DMS 273 treated with DMSO at 0.1 percent for 48 hours (cell line): ENCODE measurements at regions not wholly inside any gene's neighbourhood (a gene's known extent, or its start where the extent isn't known, plus 50 kb on each side); places are given as distances from the start of the nearest gene placed in this dataset.

Source experiments
- DNase-seq: peaks from one replicate; lab custom pipeline; 2025; lab: John Stamatoyannopoulos, UW

DNA sequence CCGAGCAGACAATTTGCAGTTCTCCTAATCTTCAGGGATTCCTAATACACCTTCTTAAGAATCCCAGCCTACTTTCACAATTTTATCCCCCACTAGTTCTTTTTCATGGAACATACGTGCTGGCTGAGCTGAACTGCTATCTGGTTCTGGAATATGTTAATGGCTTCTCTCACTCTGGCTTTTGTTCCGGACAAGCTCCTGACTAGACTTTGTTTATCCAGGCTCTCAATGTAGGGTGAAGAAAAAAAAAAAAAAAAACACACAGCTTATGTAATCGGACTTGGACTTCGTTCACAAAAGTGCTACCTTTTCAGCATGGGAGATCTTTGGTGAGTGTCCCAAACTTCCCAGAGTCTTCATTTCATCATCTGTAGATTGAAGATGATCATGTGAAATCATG, 555.4 kb upstream of the CPEB2 start:
- no peak for DNase-seq

GRCh38 chr4:14449308-14449707, 553.0 kb upstream of the CPEB2 start:
- DNase-seq = no peak

GRCh38 chr4:14452001-14452400, 550.3 kb upstream of the CPEB2 start:
- no peak for DNase-seq

DNA sequence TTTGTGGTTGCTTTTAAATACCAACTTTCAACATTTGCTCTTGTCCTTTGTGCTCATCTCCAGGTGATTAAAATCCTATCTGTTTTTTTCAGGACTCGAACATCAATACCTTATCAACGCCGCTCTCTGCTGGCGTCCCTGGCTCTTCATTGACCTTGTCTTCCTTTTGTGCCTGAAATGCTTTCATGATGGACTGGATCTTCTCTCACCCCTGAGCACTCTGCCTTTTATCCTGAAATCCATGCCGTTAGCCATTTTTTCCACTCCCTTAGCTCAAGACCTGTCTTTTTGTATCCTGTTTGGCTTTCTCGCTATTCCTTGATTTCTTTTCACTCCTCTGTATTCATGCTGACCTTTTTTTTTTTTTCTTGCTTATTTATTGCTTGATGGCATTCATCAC, 549.5 kb upstream of the CPEB2 start:
- DNase-seq = no peak

DNA sequence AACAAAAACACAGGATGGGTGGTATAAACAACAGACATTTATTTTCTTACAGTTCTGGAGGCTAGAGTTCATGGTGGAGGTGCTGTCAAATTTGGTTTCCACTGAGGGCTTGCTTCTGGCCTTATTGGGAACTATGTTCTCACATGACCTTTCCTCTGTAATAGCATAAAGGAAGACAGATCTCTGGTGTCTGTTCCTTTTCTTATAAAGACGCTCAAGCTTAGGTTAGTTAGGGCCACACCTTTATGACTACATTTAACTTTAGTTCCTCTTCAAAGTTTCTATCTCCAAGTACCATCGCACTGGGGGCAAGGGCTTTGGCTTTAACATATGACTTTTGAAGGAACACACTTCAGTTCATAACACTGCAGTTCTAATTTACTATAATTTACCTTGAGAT, 543.8 kb upstream of the CPEB2 start:
- no peak for DNase-seq

- DNase-seq = no peak
Observed at GRCh38 chr4:14465057-14465456, 537.2 kb upstream of the CPEB2 start.

- no peak for DNase-seq
Observed at GRCh38 chr4:14465507-14465906, 536.8 kb upstream of the CPEB2 start.

- no peak for DNase-seq
Observed at GRCh38 chr4:14478504-14478903, 523.8 kb upstream of the CPEB2 start.

DNA sequence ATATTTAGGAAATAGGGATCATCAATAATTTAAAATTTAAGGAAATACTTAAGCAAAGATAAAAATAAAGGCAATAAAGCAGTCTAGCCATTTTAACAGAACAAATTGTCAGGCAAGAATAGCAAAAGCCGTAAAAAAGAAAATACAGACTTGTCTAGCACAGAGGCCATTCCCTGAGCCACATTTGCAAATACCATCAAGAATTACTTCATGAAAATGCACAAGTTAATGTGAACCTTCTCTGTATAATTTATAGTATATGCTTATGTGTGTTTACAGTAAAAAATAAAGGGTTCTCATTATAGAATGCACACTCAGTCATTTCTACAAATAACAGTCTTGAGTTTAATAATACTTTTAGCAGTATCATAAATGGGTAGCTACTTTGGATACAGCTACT, 505.9 kb upstream of the CPEB2 start:
- DNase-seq = no peak

- no peak for DNase-seq
Observed at GRCh38 chr4:14496969-14497368, 505.3 kb upstream of the CPEB2 start.

DNA sequence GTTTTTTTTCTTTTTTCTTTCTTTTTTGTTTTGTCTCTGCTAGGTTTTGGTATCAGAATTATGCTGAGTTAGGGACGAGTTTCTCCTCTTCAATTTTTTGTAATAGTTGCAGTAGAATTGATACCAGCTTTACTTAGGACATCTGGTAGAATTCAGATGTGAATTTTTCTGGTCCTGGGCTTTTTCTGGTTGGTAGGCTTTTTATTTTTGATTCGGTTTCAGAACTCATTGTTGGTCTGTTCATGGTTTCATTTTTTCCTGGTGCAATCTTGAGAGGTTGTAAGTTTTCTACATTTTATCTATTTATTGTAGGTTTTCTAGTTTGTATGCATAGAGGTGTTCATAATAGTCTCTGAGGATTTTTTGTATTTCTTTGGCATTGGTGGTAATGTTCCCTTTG, 498.1 kb upstream of the CPEB2 start:
- no peak for DNase-seq

- DNase-seq = no peak
Observed at GRCh38 chr4:14513471-14513870, 488.8 kb upstream of the CPEB2 start.

- no peak for DNase-seq
Observed at GRCh38 chr4:14515556-14515955, 486.7 kb upstream of the CPEB2 start.

DNA sequence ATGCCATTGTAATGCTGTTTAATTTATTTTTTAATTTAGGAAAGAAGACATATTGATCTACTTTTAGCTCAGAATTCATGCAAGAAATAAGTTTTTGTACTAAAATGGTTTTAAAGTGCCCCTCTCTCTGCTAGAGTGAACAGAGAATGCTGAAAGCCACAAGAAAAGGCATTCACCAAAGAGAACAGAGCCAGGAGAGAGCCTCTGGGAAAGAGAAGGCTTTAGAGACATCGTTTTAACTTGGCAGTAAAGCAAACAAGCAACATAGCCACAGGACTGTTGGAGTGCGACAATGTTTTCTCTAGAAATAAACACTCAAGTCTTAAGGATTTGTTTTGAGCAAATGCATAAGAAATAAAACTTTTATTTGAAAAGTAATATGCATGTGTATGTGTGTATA, 484.1 kb upstream of the CPEB2 start:
- DNase-seq = no peak

- no peak for DNase-seq
Observed at GRCh38 chr4:14520171-14520570, 482.1 kb upstream of the CPEB2 start.

GRCh38 chr4:14524276-14524675, 478.0 kb upstream of the CPEB2 start:
- DNase-seq = no peak

GRCh38 chr4:14528918-14529317, 473.4 kb upstream of the CPEB2 start:
- DNase-seq = no peak

- no peak for DNase-seq
Observed at GRCh38 chr4:14529653-14530052, 472.6 kb upstream of the CPEB2 start.

DNA sequence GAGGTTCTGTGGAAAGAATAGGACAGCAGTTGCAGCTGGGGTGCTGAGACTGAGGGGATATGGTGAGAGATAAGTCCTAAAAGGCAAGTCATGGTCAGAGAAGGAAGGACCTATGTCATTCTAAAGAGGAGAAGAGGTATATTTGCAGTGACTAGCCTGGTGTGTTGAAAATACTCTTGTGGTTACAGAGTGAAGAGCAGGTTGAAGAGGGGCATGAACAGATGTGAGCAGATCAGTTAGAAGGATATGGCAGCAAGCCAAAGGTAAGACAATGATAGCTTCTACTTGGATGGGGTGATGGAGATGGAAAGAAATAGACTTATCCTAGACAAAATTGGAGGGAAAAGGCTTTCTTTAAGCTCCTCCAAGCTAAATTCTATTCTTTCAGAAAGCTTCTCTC, 469.8 kb upstream of the CPEB2 start:
- no peak for DNase-seq

DNA sequence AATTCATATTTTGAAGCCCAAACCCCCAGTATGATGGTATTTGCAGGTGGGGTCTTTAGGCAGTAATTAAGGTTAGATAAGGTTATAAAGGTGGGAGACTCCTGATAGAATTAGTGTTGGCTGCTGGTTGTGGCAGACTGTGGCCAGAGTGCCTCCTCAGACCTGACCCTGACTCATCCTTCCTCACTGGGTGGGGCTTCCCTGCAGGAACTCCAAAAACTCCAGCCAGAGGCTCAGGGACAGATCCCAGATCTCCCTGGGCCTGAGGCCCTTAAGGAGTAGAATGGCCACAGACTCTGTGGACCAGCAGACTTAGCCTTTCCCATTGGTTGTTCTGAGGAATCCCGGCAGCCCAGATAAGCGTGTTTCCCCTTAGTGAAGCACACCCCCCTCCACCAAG, 463.0 kb upstream of the CPEB2 start:
- DNase-seq = no peak

DNA sequence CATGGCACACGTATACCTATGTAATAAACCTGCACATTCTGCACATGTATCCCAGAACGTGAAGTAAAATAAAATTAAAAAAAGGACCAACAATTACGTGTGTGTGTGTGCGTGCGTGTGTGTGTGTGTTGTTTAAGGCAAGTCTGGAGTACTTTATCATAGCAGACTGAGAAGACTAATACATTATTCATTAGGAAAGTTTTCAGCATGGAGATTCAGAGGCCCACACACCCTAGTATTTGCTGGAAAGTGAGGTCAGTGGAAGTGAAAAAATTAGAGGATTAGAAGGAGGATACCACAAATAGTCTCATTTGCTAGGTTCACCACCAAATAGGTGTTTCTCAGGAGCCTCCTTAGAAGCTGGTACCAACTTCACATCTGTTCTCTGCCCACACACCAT, 457.1 kb upstream of the CPEB2 start:
- no peak for DNase-seq

DNA sequence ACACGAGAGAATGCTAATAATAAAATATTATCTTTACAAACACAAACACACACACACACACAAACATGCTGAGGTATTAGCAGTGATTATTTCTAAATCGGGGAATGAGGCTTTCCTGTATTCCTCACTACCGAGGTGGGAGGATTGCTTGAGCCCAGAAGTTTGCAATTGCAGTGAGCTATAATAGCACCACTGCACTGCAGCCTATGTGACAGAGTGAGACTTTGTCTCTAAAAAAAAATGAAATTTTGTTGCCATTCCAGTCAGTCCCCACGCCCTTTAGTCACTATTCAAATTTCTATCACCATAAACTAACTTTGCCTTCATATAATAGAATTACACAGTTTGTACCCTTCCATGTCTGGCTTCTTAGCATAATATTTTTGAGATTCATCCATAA, 456.5 kb upstream of the CPEB2 start:
- no peak for DNase-seq

GRCh38 chr4:14552119-14552518, 450.2 kb upstream of the CPEB2 start:
- no peak for DNase-seq

DNA sequence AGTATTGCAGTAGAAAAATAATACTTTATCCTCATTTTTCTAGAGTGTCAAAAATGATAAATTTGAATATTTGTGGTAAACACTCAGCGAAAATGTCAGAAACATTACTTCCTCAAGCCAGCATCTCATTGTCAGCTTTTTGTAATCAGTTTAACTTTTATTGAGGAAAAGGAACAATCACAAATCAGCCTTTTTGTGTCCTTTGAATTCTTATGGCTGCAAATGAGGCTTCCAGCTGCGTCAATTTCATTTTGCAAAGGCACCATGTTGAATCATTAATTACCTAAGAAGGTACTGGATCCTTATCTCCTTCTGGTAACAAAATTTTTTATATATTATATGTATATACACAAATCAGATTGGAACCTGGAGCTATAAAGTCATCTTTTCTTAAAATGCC, 442.6 kb upstream of the CPEB2 start:
- no peak for DNase-seq

DNA sequence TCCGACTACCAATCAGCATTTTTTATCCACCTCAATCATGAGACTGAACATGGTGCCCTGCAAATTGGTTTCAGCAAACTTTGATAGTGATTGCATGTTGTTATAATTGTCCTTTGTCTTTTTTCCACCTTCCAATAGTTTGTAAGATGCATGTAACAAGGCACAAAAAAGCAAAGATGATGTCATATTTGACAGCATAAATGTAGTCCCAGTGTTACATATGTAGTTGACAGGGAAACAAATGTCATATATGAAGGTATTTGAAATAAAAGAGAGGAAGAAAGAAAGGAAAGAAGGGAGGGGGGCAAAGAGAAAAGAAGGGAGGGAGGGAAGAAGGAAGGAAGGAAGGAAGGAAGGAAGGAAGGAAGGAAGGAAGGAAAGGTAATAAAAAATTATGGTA, 441.7 kb upstream of the CPEB2 start:
- DNase-seq = no peak
